HG03135 (cell line): ENCODE measurements at regions not wholly inside any gene's neighbourhood (a gene's known extent, or its start where the extent isn't known, plus 50 kb on each side); places are given as distances from the start of the nearest gene placed in this dataset.

Experiments
- ATAC-seq: cut with Tn5 transposase; IDR thresholded peaks from one replicate; pipeline ENCODE4 v1.9.1; 2021; ENCODE audit warnings: mild to moderate bottlenecking, moderate library complexity; ENCODE audit not compliant: unreplicated experiment

DNA sequence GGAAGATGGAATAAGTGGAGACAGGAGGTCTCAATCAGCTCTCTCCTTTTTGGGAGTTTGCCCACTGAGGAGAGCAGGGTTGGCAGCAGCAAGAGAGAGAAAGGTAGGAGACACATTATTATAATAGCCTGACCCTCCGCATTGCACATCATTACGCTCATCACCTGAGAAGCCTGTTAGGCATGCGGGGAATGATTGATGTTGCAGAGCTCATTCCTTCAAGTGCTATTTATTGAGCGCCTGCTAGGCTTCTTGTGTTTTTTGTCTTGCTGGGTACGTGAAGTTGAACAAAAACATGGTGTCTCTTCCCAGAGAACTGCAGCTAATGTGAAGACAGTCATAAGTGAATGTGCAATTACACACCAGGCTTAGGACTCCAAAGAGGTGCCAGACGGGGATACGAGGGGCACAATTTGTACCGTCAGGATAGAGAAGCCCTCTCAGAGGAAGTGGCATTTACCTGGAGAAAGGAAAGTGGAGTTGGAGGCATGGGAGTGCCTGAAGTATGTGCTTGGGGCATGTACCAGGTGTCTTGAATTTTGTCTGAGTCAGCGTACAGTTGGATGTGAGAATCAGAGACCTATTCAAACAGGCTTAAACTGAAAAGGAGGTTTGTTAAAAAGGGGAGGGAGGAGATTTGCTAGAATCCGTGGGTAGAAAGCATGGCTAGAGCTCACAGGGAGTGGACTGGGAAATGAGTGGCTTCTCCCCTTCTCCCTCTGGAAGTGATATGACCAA, 90.2 kb upstream of the SOD3 start:
- ATAC-seq = no peak

DNA sequence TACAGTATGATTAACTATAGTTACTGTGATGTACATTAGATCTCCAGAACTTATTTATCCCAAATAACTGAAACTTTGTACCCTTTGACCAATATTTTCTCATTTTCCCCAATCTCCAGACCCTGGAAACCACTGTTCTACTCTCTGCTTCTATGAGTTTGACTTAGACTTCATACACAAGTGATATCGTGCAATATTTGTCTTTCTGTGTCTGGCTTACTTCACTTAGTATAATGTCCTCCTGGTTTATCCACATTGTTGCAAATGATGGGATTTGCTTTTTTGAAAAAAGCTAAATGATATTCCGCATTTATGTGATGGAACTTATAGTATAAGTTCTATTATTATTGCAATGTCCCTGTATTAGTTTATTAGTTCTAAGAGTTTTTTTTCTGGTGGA, 81.8 kb upstream of the SOD3 start:
- ATAC-seq = no peak

DNA sequence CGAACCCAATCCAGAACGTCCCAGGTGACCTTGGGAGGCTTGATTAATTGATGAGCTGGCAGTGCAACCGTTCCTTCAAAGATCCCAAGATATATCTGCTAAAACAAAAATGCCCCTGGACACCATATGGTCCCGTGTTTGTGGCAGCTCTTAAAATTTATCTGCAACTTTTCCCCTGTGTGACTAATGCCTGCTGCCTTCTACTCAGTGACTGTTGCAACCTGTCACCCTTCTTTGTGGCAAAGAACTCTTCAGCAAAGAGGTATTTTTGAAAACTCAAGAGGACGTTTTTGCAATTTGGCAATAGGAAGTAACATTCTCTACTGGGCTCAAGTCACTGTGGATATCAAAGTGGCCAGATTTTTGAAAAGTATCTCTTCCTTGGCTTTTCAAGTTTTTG, 75.8 kb upstream of the SOD3 start:
- ATAC-seq = no peak

DNA sequence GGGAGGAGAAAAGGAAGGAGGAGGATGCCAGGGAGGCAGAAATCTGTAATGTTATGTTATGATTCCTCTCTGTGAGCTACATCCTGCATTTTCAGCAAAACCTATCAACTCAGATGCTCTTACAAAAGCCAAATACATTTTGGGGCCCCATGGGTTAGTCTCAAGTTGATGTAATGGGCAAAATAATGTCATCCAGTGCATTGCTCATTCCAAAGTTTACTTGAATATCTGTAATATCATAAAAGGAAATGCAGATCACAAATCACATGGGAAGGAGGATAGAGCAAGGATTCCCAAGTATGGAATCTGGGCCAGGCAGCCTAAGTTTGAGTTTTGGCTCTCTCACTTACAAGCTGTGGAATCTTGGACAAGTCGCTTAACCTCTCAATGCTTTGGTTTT, 74.9 kb upstream of the SOD3 start:
- ATAC-seq = no peak

DNA sequence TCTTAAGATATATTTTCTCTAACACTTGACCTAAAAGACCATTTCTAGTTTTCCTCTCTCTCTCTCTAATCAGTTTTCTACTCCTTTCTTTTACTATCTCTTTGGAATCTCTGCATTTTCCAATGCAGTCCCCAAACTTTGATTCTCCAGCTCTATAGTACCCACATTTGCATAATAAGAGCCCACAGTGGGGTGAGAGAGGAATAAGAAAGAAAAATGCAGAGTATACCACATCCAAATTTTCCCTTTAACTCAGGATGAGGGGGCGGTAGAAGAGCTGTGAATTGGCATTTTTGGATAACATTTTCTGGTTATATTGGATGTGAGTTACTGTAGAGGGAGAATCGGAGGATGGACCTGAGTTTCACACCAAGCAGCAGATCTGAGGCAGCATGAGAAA, 74.4 kb upstream of the SOD3 start:
- no peak for ATAC-seq

DNA sequence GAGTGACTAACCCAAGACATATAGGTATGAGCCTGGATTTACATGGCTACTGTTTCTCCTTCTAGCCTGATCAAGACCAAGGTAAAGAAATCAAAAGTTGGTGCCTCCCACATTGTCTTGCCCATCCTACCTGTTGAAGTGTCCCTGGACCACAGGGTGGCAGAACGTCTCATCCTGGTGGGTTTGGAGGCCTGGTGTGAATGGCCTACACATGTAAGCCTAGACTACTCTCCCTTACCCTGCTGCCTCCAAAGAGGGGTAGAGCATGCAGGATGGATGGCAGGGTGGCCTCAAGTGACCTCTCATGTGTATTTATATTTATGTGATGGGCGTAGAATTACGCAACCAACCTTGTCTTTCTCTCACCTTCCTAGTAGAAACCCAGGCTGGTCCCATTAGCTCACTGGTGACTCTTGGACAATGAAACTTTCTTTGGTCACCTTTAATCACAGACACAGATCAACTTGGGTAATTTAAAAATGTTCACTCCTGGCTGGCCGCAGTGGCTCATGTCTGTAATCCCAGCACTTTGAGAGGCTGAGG, 73.3 kb upstream of the SOD3 start:
- ATAC-seq = no peak

DNA sequence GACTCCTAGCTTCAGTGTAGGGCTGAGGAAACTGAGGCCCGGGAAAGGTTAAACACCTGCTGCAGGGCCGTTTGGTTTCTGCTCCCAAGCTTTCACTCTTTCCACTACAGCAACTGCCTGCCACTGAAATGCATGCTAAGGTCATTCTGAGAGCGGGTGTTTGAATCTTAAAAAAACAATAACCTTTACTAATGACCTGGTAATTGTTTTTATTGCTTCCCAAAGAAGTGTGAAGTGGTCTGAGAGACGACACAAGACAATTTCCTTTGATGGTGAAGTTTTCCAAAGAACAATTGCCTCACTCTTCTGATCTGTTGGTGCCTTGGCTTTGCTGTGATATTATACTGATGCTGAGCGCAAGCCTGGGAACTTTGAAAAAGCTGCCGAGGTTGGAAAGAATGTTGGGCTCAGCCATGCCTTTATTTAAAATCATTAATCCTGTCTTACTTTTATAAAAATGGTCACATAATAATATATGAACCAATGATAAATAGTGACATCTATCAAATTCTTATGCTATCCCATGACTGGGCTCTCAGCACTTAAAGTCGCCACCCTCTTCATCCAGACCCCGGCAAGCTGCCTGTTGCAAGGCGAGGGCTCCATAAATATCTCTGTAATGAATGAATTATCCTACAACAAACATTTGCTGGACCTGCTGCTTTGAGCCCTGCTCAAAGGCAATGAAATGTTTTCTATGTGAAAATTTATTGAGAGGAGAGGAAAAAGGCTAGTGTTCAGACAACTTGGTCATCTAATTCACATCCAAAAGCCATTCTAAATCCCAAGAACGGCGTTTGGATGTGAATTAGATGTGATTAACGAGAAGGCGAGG, 67.8 kb upstream of the SOD3 start:
- ATAC-seq = no peak

DNA sequence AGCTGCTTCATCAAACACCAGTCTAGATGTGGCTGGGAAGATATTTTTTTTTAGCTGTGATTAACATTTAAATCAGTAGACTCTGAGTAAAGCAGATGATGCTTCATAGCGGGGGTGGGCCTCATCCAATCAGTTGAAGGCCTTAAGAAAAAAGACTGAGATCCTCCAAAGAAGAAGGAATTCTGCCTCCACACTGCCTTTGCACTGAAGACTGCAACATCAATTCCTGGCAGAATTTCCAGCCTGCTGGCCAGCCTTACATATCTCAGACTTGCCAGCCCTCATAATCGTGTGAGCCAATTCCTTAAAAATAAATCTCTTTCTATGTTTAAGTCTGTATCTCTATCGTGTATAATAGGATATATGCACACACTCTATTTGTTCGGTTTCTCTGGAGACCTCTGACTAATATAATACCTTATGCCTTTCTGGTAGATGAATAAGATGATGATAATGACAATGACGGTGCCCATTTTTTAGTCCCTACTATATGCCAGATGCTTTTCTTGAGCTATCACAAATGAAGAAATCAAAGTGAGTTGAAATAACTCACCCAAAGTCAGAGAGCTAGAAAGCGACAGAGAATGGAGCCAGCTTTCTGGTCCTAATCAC, 66.1 kb upstream of the SOD3 start:
- ATAC-seq = no peak

DNA sequence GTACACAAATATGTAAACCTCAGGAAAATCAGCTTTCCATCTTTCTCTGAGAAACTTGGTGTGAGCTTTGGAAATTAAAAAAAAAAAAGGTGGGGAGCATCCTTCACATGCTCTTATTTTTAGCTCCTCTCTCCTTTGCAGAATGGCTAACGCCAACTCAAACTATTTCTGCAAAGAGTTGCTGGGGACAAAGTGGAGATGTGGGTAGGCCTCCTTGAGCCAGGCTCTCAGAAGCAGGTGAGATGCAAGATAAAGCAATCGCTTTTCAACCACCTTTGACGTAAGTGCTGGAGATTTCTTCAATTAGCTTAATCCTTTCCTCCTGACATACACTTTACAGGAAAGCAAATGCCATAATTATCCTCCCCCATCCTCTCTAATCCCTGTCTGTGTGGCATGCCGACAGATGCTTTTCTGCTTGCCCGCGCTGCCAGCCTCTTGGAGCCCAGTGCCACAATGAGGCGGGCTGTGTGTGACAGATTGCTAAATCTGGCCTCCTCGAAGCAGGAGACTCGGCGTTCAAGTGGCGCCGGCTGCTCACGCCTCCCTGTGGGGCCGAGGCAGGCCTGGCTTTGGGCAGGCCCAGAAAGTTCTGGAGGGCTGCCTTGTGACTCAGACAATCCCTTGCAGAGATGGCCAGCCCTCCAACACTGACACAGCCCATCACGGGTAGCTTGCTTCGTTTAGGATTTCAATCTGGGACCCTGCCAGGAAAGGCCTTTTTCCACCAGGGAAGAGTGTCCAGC, 64.9 kb upstream of the SOD3 start:
- ATAC-seq = no peak

DNA sequence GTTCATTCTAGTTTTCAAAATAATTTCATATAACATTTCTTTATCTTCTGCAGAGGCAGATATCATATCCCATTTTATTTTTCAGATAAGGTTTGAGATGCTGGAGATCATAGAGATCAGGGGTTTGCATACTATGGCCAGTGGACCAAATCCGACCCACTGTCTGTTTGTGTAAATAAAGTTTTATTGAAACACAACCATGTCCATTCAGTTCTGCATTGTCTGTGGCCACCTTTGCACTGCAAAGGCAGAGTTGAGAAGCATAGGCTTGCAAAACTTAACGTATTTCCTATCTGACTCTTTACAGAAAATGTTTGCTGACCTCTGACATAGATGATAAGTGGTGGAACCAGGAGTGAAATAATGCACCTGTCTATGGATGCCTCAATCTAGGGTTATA, 63.9 kb upstream of the SOD3 start:
- no peak for ATAC-seq

DNA sequence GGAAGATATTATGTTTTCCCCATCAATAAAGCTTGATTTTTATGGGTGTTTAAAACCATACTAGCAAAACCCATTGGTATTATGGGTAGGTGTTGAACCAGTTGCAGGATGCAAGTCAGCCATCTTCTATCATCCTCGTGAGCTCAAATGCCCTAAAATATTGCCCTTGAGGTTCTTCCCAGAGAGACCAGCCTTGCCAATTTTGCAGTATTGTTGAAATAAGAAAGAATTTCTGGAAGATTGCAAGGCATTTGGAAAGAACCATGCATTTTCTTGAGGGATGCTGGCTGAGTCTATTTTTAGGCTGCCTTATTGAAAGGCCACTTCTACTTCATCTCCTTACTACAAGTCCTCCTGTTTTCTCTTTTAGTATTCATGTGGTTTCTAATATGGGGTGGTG, 60.9 kb upstream of the SOD3 start:
- ATAC-seq = no peak

DNA sequence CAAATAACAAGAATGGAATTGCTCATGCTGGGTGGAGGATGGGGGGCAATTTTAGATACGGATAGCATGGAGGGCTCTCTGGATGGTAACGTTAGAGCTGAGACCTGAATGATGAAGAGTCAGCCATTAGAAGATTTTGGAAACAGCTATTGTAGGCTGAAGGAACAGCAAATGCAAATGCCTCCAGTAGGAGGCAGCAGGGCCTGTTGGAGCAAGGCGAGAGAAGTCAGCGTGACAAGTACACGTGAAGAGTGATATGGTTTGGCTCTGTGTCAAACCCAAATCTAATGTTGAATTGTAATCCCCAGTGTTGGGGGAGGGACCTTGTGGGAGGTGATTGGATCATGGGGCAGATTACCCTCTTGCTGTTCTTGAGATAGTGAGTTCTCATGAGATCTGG, 59.3 kb upstream of the SOD3 start:
- ATAC-seq = no peak

DNA sequence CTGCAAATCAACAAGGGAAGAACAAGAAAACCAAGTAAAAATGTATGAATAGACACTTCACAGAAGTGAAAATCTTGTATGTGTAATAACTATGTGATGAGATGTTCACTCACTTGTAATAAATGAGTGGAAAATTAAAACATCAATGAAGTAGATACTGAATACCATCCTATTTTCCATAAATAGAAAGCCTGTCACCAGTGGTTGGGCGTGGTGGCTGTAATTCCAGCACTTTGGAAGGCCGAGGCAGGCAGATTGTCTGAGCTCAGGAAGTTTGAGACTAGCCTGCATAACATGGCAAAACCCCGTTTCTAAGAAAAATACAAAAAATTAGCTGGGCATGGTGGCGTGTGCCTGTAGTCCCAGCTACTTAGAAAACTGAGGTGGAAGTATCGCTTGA, 53.5 kb upstream of the SOD3 start:
- ATAC-seq = no peak

DNA sequence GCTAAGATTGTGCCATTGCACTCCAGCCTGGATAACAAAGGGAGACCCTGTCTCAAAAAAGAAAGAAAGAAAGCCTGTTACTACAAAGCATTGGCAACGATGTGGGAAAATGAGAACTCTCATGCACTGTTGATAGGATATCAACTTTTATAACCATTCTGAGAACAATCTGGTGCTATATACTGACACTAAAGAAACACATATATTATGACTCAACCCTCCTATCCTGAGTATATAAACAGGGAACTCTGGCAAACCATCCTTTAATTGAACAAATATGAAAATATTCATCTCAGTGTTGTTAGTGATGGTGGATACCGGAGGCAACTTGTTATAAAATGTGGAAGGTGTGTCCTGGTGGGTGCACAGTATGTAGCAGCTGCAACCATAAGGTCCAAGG, 53.0 kb upstream of the SOD3 start:
- ATAC-seq = no peak

DNA sequence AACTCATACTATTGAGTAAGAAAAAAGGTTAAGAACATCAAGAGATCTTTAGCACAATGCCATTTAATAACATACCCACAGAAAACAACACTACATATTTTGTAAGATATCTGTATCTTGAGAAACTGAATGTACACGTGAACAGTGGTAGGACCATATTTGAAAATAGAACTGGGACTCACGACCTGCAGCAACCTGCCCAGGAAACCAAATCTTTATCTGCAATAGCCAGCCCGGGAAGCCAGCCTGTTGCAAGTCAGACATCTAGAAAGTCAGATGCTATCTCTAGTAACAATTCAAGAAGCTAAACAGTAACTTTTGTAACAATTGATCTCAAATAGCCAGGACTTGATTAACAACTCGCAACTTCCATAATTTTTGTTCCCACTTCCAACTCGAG, 52.6 kb upstream of the SOD3 start:
- ATAC-seq = no peak

DNA sequence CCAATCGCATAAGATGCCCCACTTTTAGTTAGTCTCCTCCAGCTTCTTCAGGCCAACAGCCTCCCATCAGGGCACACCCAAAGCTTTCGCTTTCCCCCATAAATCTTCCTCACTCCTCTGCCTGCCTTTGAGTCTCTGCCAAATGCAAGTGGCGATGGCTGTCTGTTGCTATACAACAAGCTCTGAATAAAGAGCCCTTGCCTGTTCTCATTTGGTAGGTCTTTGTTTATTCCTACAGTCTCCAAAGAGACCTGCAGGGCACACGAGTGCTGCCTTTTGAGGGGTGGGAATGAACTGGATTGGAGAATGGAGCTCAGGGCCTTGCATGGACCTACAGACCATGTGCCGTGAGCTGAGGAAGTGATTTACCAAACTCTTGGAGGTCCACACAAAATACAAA, 52.2 kb upstream of the SOD3 start:
- ATAC-seq = no peak

DNA sequence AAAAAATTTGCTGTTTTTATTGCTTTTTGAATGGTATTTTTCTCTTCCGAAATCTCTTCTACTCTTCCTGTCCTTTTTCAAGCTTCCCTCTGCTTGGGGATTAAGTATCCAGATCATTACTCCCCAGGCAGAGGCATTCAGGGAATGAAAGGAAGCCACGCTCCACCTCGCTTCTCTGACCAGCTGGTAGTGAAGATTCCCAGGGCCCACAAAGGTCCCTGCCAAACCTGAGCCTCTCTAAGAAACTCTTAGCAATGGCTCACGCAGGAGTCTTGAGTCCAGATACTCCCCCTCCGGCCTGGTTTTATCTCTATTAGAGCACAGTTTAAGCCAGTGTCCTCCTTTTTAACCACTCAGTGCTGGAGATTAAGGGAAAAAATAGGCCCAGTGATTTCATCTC, 51.4 kb upstream of the SOD3 start:
- no peak for ATAC-seq

DNA sequence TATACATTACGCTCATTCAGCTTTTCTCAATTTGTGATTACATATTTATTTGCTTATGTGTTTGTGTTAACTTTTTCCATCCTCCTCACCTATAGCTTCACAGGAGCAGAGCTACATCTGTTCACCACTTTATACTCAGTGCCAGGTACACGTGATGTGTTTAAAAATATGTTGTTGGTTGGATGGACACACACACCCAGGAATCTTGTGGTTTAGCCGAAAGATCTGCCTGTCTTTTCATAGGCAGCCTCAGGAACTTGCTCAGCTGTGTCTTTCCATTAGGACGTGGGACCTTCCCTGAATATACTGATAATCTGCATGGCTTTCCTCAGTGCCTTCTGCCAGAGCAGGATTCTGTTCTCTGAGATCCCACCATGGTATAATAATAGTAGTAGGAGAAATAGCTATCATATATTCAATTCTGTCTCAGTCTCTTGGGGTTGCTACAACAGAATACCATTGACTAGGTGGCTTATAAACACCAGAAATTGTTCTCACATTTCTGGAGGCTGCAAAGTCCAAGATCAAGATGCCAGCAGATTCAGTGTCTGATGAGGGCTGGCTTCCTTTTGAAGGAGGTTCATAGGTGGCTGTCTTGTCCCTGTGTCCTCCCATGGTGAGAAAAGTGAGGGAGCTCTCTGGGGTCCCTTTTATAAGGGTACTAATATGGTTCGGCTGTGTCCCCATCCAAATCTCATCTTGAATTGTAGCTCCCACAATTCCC, 50.0 kb upstream of the SOD3 start:
- no peak for ATAC-seq
